Thymus (tissue), 11 donors: ENCODE measurements at regions not wholly inside any gene's neighbourhood (a gene's known extent, or its start where the extent isn't known, plus 50 kb on each side); places are given as distances from the start of the nearest gene placed in this dataset.

ENCODE experiments used
- DNase-seq, 9 donors: peaks; one replicate each; pipeline ENCODE4 v3.0.0-alpha.2; 2013; ENCODE audit warnings: low spot score in 9 of 9, low read depth in 6 of 9, missing footprints in 1 of 9
- H3K27ac ChIP-seq, 2 donors: one replicate each; pipeline ENCODE4 v1.5.1; 2013; ENCODE audit warnings: control low read depth in 1 of 2, low read depth in 1 of 2, low read length in 1 of 2, mild to moderate bottlenecking in 1 of 2, moderate library complexity in 1 of 2
- H3K27me3 ChIP-seq, 2 donors: one replicate each; pipeline ENCODE4 v1.5.1; 2013; ENCODE audit warnings: low read length in 1 of 2; ENCODE audit not compliant: control insufficient read depth in 2 of 2, insufficient read depth in 1 of 2
- H3K36me3 ChIP-seq, 2 donors: one replicate each; pipeline ENCODE4 v1.5.1; 2013; ENCODE audit warnings: low read length in 1 of 2, mild to moderate bottlenecking in 1 of 2, moderate library complexity in 1 of 2; ENCODE audit not compliant: control insufficient read depth in 2 of 2, insufficient read depth in 2 of 2
- H3K4me1 ChIP-seq, 2 donors: one replicate each; pipeline ENCODE4 v1.5.1; 2013; ENCODE audit warnings: low read length in 2 of 2; ENCODE audit not compliant: control insufficient read depth in 2 of 2, insufficient read depth in 2 of 2
- H3K4me3 ChIP-seq, 2 donors: one replicate each; pipeline ENCODE4 v1.5.1; 2013; ENCODE audit warnings: low read length in 2 of 2, control low read depth in 1 of 2, mild to moderate bottlenecking in 1 of 2
- H3K9me3 ChIP-seq, 2 donors: one replicate each; pipeline ENCODE4 v1.5.1; 2013; ENCODE audit warnings: low read length in 1 of 2, mild to moderate bottlenecking in 1 of 2; ENCODE audit not compliant: control insufficient read depth in 2 of 2, insufficient read depth in 1 of 2
- WGBS: extraction: QIAGEN DNeasy Blood & Tissue Kit; methylation state at CpG from one replicate; pipeline ENCODE4 v1.1.7; 2013; 5-methylcytosine and 5-hydroxymethylcytosine counted together
- donor health status: healthy.

- peaks cover 0 to 6% of the 10 kb centered on the region in 2 donors for H3K4me1 ChIP-seq
- no peaks in the 10 kb centered on the region for H3K36me3 ChIP-seq
- H3K27me3 ChIP-seq, result no peaks in the 10 kb centered on the region
- H3K9me3 ChIP-seq, result no peaks in the 10 kb centered on the region
- WGBS, result 94% methylated on average over 3 of the region's 3 CpGs
- DNase-seq, result no peak
- no peak overlapping the region for H3K27ac ChIP-seq
- H3K4me3 ChIP-seq, result no peak overlapping the region
Observed at GRCh38 chr3:40969756-40970466, 229.4 kb upstream of the CTNNB1 start.

DNA sequence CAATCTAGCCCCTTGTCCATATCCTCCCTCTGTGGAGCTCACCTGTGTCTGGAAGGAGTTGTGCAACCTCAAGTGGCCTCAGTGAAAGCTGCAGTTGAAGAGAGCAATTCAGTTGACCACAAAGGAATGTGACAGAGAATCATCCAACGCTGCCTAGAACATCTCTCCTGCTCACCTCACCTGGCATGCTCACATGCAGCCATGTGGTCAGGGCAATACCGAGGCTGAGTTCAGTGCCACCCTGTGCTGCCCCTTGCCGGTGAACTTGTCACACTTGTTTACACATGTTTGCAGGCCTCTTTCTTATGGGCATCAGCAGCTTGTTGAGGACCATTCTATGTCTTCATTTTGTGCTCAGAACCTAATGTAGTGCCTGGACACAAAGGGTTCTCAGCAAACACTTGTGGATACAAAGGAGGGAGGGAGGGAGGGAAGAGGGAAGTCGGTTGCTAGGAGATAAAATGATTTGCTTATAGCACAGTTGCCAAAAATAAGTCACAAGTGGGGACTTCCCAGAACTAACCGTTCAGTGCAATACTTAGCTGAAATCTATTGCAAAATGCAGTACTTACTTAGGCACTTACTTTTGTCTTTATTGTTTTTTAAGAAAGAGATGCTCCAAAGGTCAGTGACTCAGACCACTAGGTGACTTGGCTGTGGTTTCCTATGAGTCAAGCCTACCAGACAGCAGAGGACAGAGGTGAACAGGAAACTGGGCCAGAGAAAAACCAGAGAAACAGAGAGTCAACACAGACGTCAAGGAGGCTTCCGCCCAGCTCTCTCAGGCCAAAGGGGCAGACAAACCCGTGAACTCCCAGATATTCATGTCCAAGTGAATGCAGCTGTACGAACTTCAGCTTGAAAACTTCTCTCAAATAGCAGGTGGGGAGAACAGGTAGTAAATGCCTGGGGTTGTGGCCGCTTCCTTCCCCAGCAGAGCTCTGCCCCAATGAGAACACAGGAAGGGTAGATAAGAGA is 227.8 kb upstream of the CTNNB1 start:
- no peaks in the 10 kb centered on the region for H3K9me3 ChIP-seq
- H3K4me3 ChIP-seq, result no peak overlapping the region
- no peaks in the 10 kb centered on the region for H3K36me3 ChIP-seq
- H3K4me1 ChIP-seq, result peaks cover 0 to 6% of the 10 kb centered on the region in 2 donors
- DNase-seq, result peak in 2 of 9 donors; percentile 0 to 25
- peak overlapping the region; percentile 52 to 57 for H3K27ac ChIP-seq
- 31% methylated on average over 10 of the region's 10 CpGs for WGBS
- no peaks in the 10 kb centered on the region for H3K27me3 ChIP-seq

DNA sequence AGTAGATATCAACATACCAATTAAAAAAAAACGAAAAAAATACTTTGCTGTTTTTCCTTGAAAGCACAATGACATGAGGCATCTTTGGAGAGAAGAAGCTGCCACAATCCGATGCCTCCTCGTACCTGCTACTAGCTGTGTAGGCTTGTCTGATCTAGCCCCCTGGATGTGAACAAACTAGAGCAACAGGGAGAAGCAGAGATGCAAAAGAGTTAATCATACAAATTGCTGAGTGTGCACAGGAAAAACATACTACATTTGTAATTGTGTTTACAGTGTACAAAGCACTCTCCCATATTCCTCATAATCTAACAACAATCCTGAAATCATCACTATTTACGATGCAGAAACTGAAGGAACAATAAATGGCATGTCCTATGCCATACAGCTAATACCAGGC is 227.0 kb upstream of the CTNNB1 start:
- peaks cover 0 to 6% of the 10 kb centered on the region in 2 donors for H3K4me1 ChIP-seq
- H3K36me3 ChIP-seq, result no peaks in the 10 kb centered on the region
- DNase-seq, result no peak
- no peak overlapping the region for H3K27ac ChIP-seq
- H3K9me3 ChIP-seq, result no peaks in the 10 kb centered on the region
- WGBS, result 92% methylated on average over 4 of the region's 4 CpGs
- H3K27me3 ChIP-seq, result no peaks in the 10 kb centered on the region
- H3K4me3 ChIP-seq, result no peak overlapping the region

DNA sequence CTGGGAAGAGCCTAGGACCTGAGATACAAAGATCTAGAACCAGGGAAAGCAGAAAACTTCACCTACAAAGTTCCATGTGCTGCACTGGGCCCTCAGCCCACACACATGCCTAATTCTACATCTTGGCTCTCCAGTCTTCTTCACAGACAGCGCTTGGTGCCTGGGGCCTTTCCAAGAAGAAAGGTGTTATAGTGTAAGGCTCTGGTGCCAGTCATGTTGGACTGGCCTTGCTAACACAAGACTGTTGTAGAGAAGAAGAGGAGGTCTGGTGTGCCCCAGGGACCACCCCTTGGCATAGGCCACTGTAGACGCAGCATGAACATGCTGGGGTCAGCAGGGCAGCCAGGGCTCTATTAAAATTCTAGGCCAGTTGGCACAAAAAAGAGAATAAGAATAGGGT is 226.2 kb upstream of the CTNNB1 start:
- no peaks in the 10 kb centered on the region for H3K9me3 ChIP-seq
- H3K4me1 ChIP-seq, result peaks cover 0 to 6% of the 10 kb centered on the region in 2 donors

GRCh38 chr3:40975711-40976121 is 223.6 kb upstream of the CTNNB1 start:
- H3K4me1 ChIP-seq, result peaks cover 0 to 6% of the 10 kb centered on the region in 2 donors
- no peaks in the 10 kb centered on the region for H3K36me3 ChIP-seq
- no peaks in the 10 kb centered on the region for H3K9me3 ChIP-seq
- H3K27ac ChIP-seq, result no peak overlapping the region
- H3K27me3 ChIP-seq, result no peaks in the 10 kb centered on the region
- WGBS, result 88% methylated on average over 6 of the region's 6 CpGs
- no peak overlapping the region for H3K4me3 ChIP-seq
- DNase-seq, result no peak

More for the DNA sequence above, 226.2 kb upstream of the CTNNB1 start:
- DNase-seq, result no peak
- Histone ChIP-seq H3K4me3 (no peak overlapping the region), H3K36me3 (no peaks in the 10 kb centered on the region), H3K27me3 (no peaks in the 10 kb centered on the region), H3K27ac (no peak overlapping the region)
- WGBS, result 93% methylated on average over 2 of the region's 2 CpGs

- 93% methylated on average over 2 of the region's 2 CpGs for WGBS
- H3K4me3 ChIP-seq, result no peak overlapping the region
- no peaks in the 10 kb centered on the region for H3K27me3 ChIP-seq
- H3K27ac ChIP-seq, result no peak overlapping the region
- H3K4me1 ChIP-seq, result peaks cover 0 to 1% of the 10 kb centered on the region in 2 donors
- H3K9me3 ChIP-seq, result no peaks in the 10 kb centered on the region
- no peak for DNase-seq
- no peaks in the 10 kb centered on the region for H3K36me3 ChIP-seq
Observed at GRCh38 chr3:40976241-40976640, 223.1 kb upstream of the CTNNB1 start.

- Histone ChIP-seq H3K4me3 (no peak overlapping the region), H3K36me3 (no peaks in the 10 kb centered on the region), H3K9me3 (no peaks in the 10 kb centered on the region), H3K27ac (no peak overlapping the region), H3K27me3 (no peaks in the 10 kb centered on the region), H3K4me1 (no peaks in the 10 kb centered on the region)
- DNase-seq, result no peak
- WGBS, result 64% methylated on average over 2 of the region's 2 CpGs
Observed at GRCh38 chr3:40978442-40978841, 220.9 kb upstream of the CTNNB1 start.

DNA sequence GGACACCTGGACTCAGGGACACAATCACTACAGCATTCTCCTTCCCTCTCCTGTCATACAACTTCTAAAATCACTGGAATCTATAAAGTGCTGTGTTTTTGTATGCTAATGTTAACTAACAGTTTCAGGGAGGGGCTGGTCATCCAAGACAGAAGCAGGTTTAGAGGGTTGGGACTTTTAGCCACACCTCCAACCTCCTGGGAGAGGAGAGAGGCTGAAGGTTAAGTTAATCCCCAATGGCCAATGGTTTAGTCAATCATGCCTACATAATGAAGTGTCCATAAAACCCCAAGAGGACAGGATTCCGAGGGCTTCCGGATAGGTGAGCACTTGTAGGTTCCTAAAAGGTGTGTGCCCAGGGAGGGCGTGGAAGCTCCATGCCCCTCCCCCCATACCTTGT is 219.3 kb upstream of the CTNNB1 start:
- no peaks in the 10 kb centered on the region for H3K27me3 ChIP-seq
- no peaks in the 10 kb centered on the region for H3K4me1 ChIP-seq
- 97% methylated on average over 3 of the region's 3 CpGs for WGBS

DNA sequence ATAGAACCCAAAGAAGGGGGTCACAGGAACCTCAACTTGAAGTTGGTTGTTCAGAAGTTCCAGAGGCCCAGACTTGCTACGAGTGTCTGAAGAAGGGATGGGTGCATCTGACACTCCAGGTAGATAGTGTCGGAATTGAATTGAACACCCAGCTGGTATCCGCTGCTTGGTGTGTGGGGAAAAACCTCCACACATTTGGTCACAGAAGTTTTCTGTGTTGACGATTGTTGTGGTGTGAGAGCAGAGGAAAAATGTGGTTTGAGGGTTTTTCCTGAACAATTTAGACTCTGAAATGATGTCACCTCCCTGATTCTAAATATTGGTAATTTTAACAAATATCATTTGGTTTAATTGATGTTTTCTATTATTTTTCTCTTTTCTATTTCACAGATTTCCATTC is 218.8 kb upstream of the CTNNB1 start:
- H3K27me3 ChIP-seq, result no peaks in the 10 kb centered on the region

More for the DNA sequence above, 219.3 kb upstream of the CTNNB1 start:
- Histone ChIP-seq H3K27ac (no peak overlapping the region), H3K36me3 (no peaks in the 10 kb centered on the region), H3K9me3 (no peaks in the 10 kb centered on the region), H3K4me3 (no peak overlapping the region)
- DNase-seq, result no peak

More for the DNA sequence above, 218.8 kb upstream of the CTNNB1 start:
- no peaks in the 10 kb centered on the region for H3K9me3 ChIP-seq
- H3K27ac ChIP-seq, result no peak overlapping the region
- no peaks in the 10 kb centered on the region for H3K36me3 ChIP-seq
- WGBS, result 3% methylated on average over 4 of the region's 4 CpGs
- no peak for DNase-seq
- no peak overlapping the region for H3K4me3 ChIP-seq
- H3K4me1 ChIP-seq, result no peaks in the 10 kb centered on the region
